Mesenchymal stem cell (in vitro differentiated cells and primary cell): ENCODE measurements at regions not wholly inside any gene's neighbourhood (a gene's known extent, or its start where the extent isn't known, plus 50 kb on each side); places are given as distances from the start of the nearest gene placed in this dataset.

Experiments used
- DNase-seq: peaks from one replicate; pipeline ENCODE4 v3.0.0-alpha.2; 2013
- H2AFZ ChIP-seq: one replicate; pipeline ENCODE4 v1.6.1; 2013; ENCODE audit warnings: low read depth, mild to moderate bottlenecking, control low read depth, inconsistent platforms, low read length, moderate library complexity
- H2AK5ac ChIP-seq: 2 replicates; pipeline ENCODE4 v1.6.1; 2013; ENCODE audit warnings: low read length, moderate library complexity, mild to moderate bottlenecking, inconsistent platforms; ENCODE audit not compliant: severe bottlenecking
- H2BK120ac ChIP-seq: one replicate; pipeline ENCODE4 v1.6.1; 2013; ENCODE audit warnings: low read depth, mild to moderate bottlenecking, inconsistent platforms, low read length, moderate library complexity
- H2BK12ac ChIP-seq, 2 experiments: one replicate each; pipeline ENCODE4 v1.6.1; 2013; ENCODE audit warnings: inconsistent platforms in 2 of 2, low read length in 2 of 2, mild to moderate bottlenecking in 2 of 2, moderate library complexity in 2 of 2, control low read depth in 1 of 2
- H2BK15ac ChIP-seq: one replicate; pipeline ENCODE4 v1.6.1; 2013; ENCODE audit warnings: mild to moderate bottlenecking, low read depth, inconsistent platforms; ENCODE audit not compliant: poor library complexity, severe bottlenecking
- H2BK5ac ChIP-seq: 2 replicates; pipeline ENCODE4 v1.6.1; 2013; ENCODE audit warnings: low read depth, mild to moderate bottlenecking, low read length, control low read depth, inconsistent platforms; ENCODE audit not compliant: poor library complexity, severe bottlenecking
- H3K14ac ChIP-seq, 2 experiments: one replicate each; pipeline ENCODE4 v1.6.1; 2013; ENCODE audit warnings: inconsistent platforms in 2 of 2, low read length in 2 of 2, control low read depth in 1 of 2, mild to moderate bottlenecking in 1 of 2, moderate library complexity in 1 of 2
- H3K18ac ChIP-seq, 2 experiments: one replicate each; pipeline ENCODE4 v1.6.1; 2013; ENCODE audit warnings: inconsistent platforms in 2 of 2, low read length in 2 of 2, control low read depth in 1 of 2, low read depth in 1 of 2, mild to moderate bottlenecking in 1 of 2
- H3K23ac ChIP-seq, 2 experiments: one replicate each; pipeline ENCODE4 v1.6.1; 2013; ENCODE audit warnings: inconsistent platforms in 2 of 2, low read length in 2 of 2, mild to moderate bottlenecking in 2 of 2, moderate library complexity in 2 of 2, control low read depth in 1 of 2
- H3K27ac ChIP-seq: 2 replicates; pipeline ENCODE4 v1.5.1; 2013; ENCODE audit warnings: mild to moderate bottlenecking, moderate library complexity, low read length, control low read depth, inconsistent platforms; ENCODE audit not compliant: poor library complexity, severe bottlenecking
- H3K27me3 ChIP-seq, 2 experiments: 2 replicates each; pipeline versions ENCODE4 v1.6.1 to v1.7.0; 2013; ENCODE audit warnings: low read length in 2 of 2, mild to moderate bottlenecking in 2 of 2, moderate library complexity in 2 of 2, control low read depth in 1 of 2, inconsistent platforms in 1 of 2; ENCODE audit not compliant: control insufficient read depth in 1 of 2, insufficient read depth in 1 of 2
- H3K36me3 ChIP-seq, 2 experiments: 2 replicates each; pipeline versions ENCODE4 v1.6.1 to v1.7.0; 2013; ENCODE audit warnings: low read length in 2 of 2, control low read depth in 1 of 2, inconsistent platforms in 1 of 2, low read depth in 1 of 2, mild to moderate bottlenecking in 1 of 2; ENCODE audit not compliant: insufficient read depth in 2 of 2, control insufficient read depth in 1 of 2
- H3K4ac ChIP-seq, 2 experiments: one replicate each; pipeline ENCODE4 v1.6.1; 2013; ENCODE audit warnings: inconsistent platforms in 2 of 2, low read length in 2 of 2, mild to moderate bottlenecking in 2 of 2, moderate library complexity in 2 of 2, control low read depth in 1 of 2, low read depth in 1 of 2
- H3K4me1 ChIP-seq: 2 replicates; pipeline ENCODE4 v1.6.1; 2013; ENCODE audit warnings: low read depth, low read length, control low read depth; ENCODE audit not compliant: control insufficient read depth, insufficient read depth
- H3K4me2 ChIP-seq: 2 replicates; pipeline ENCODE4 v1.6.1; 2013; ENCODE audit warnings: low read length, mild to moderate bottlenecking, inconsistent platforms; ENCODE audit not compliant: poor library complexity, severe bottlenecking
- H3K4me3 ChIP-seq, 2 experiments: 2 replicates each; pipeline versions ENCODE4 v1.5.1 to v1.7.0; 2013; ENCODE audit warnings: low read length in 2 of 2, mild to moderate bottlenecking in 2 of 2, control low read depth in 1 of 2, low read depth in 1 of 2; ENCODE audit not compliant: insufficient read depth in 1 of 2
- H3K79me1 ChIP-seq: replicated peaks from 2 replicates; pipeline ENCODE4 v1.6.1; 2013; ENCODE audit warnings: mild to moderate bottlenecking, control low read depth, low read length, inconsistent platforms; ENCODE audit not compliant: poor library complexity, severe bottlenecking
- H3K9ac ChIP-seq: 2 replicates; pipeline ENCODE4 v1.7.0; 2013; ENCODE audit warnings: mild to moderate bottlenecking, low read length, moderate library complexity
- H3K9me3 ChIP-seq: 2 replicates; pipeline ENCODE4 v1.7.0; 2013; ENCODE audit warnings: mild to moderate bottlenecking, low read length; ENCODE audit not compliant: control insufficient read depth
- H4K8ac ChIP-seq: one replicate; pipeline ENCODE4 v1.6.1; 2013; ENCODE audit warnings: inconsistent platforms, mild to moderate bottlenecking, low read length, moderate library complexity
- H4K91ac ChIP-seq: one replicate; pipeline ENCODE4 v1.6.1; 2013; ENCODE audit warnings: mild to moderate bottlenecking, low read length, inconsistent platforms
- WGBS: methylation state at CpG from one replicate; pipeline ENCODE4 v1.1.7; 2013; ENCODE audit warnings: mixed read lengths; 5-methylcytosine and 5-hydroxymethylcytosine counted together

GRCh38 chr1:214164173-214164572 is 116.8 kb upstream of the SMYD2 start:
- H3K27ac ChIP-seq = no peak overlapping the region
- no peak overlapping the region for H2BK12ac ChIP-seq
- no peak for DNase-seq
- H3K36me3 ChIP-seq = no peaks in the 10 kb centered on the region
- H3K18ac ChIP-seq = no peak overlapping the region
- no peak overlapping the region for H3K9ac ChIP-seq
- no peak overlapping the region for H2AFZ ChIP-seq
- no peak overlapping the region for H2AK5ac ChIP-seq
- H4K91ac ChIP-seq = no peak overlapping the region
- H3K9me3 ChIP-seq = peaks cover 11% of the 10 kb centered on the region
- no peak overlapping the region for H3K4me2 ChIP-seq
- no peak overlapping the region for H2BK5ac ChIP-seq
- no peak overlapping the region for H3K14ac ChIP-seq
- no peak overlapping the region for H3K23ac ChIP-seq
- no peak overlapping the region for H2BK120ac ChIP-seq
- H3K4me3 ChIP-seq = no peak overlapping the region
- no peak overlapping the region for H2BK15ac ChIP-seq
- WGBS = 84% methylated on average over 5 of the region's 7 CpGs
- no peak overlapping the region for H4K8ac ChIP-seq
- no peaks in the 10 kb centered on the region for H3K79me1 ChIP-seq
- no peaks in the 10 kb centered on the region for H3K4me1 ChIP-seq
- H3K27me3 ChIP-seq = peaks cover 13 to 43% of the 10 kb centered on the region in 2 experiments
- H3K4ac ChIP-seq = no peak overlapping the region

GRCh38 chr1:214165850-214166374 is 115.0 kb upstream of the SMYD2 start:
- no peak overlapping the region for H3K23ac ChIP-seq
- H4K91ac ChIP-seq = no peak overlapping the region
- no peak overlapping the region for H2BK120ac ChIP-seq
- no peak overlapping the region for H3K9ac ChIP-seq
- DNase-seq = no peak
- H3K27ac ChIP-seq = no peak overlapping the region
- H3K4me1 ChIP-seq = no peaks in the 10 kb centered on the region
- no peak overlapping the region for H2AK5ac ChIP-seq
- no peak overlapping the region for H2BK12ac ChIP-seq
- H3K36me3 ChIP-seq = no peaks in the 10 kb centered on the region
- no peak overlapping the region for H3K14ac ChIP-seq
- peaks cover 9 to 45% of the 10 kb centered on the region in 2 experiments for H3K27me3 ChIP-seq
- no peaks in the 10 kb centered on the region for H3K79me1 ChIP-seq
- no peak overlapping the region for H3K4me3 ChIP-seq
- H3K18ac ChIP-seq = no peak overlapping the region
- H3K4me2 ChIP-seq = no peak overlapping the region
- H2BK15ac ChIP-seq = no peak overlapping the region
- WGBS = 77% methylated on average over 5 of the region's 5 CpGs
- peaks cover 8% of the 10 kb centered on the region for H3K9me3 ChIP-seq
- H2AFZ ChIP-seq = no peak overlapping the region
- H3K4ac ChIP-seq = no peak overlapping the region
- H4K8ac ChIP-seq = no peak overlapping the region
- no peak overlapping the region for H2BK5ac ChIP-seq

- H2BK12ac ChIP-seq = no peak overlapping the region
- no CpG with 5 or more reads among the region's 2 CpGs for WGBS
- no peak overlapping the region for H3K4ac ChIP-seq
- no peak overlapping the region for H4K8ac ChIP-seq
- no peak overlapping the region for H2BK5ac ChIP-seq
- H3K27me3 ChIP-seq = peaks cover 12 to 13% of the 10 kb centered on the region in 2 experiments
- no peak overlapping the region for H3K9ac ChIP-seq
- H4K91ac ChIP-seq = no peak overlapping the region
- H3K18ac ChIP-seq = no peak overlapping the region
- H3K14ac ChIP-seq = no peak overlapping the region
- no peak overlapping the region for H2AFZ ChIP-seq
- DNase-seq = no peak
- H3K4me2 ChIP-seq = no peak overlapping the region
- H3K36me3 ChIP-seq = no peaks in the 10 kb centered on the region
- no peak overlapping the region for H3K23ac ChIP-seq
- H3K4me1 ChIP-seq = no peaks in the 10 kb centered on the region
- H3K9me3 ChIP-seq = no peaks in the 10 kb centered on the region
- no peak overlapping the region for H2AK5ac ChIP-seq
- H2BK120ac ChIP-seq = no peak overlapping the region
- H3K27ac ChIP-seq = no peak overlapping the region
- no peaks in the 10 kb centered on the region for H3K79me1 ChIP-seq
- H2BK15ac ChIP-seq = no peak overlapping the region
- no peak overlapping the region for H3K4me3 ChIP-seq
Measured at GRCh38 chr1:214174508-214175199, 106.3 kb upstream of the SMYD2 start.

- 100% methylated on average over 1 of the region's 2 CpGs for WGBS
- H3K4me3 ChIP-seq = no peak overlapping the region
- no peak overlapping the region for H2BK12ac ChIP-seq
- no peak overlapping the region for H2AFZ ChIP-seq
- H3K14ac ChIP-seq = no peak overlapping the region
- no peak overlapping the region for H4K91ac ChIP-seq
- no peaks in the 10 kb centered on the region for H3K4me1 ChIP-seq
- no peak overlapping the region for H2AK5ac ChIP-seq
- H3K27ac ChIP-seq = no peak overlapping the region
- H3K36me3 ChIP-seq = no peaks in the 10 kb centered on the region
- no peak overlapping the region for H2BK15ac ChIP-seq
- no peak for DNase-seq
- H2BK120ac ChIP-seq = no peak overlapping the region
- H3K9ac ChIP-seq = no peak overlapping the region
- no peaks in the 10 kb centered on the region for H3K79me1 ChIP-seq
- H3K27me3 ChIP-seq = peaks cover 9 to 12% of the 10 kb centered on the region in 2 experiments
- H3K9me3 ChIP-seq = no peaks in the 10 kb centered on the region
- no peak overlapping the region for H3K4ac ChIP-seq
- no peak overlapping the region for H3K4me2 ChIP-seq
- no peak overlapping the region for H4K8ac ChIP-seq
- no peak overlapping the region for H2BK5ac ChIP-seq
- H3K18ac ChIP-seq = no peak overlapping the region
- no peak overlapping the region for H3K23ac ChIP-seq
Measured at GRCh38 chr1:214178102-214178501, 102.9 kb upstream of the SMYD2 start.
